ENCODE measurements at regions not wholly inside any gene's neighbourhood (a gene's known extent, or its start where the extent isn't known, plus 50 kb on each side); places are given as distances from the start of the nearest gene placed in this dataset.
A peak's percentile ranks its signal among the peaks of the same experiment; 100 is the strongest.
"Not testable (repeated sequence)": the region's sequence is repeated elsewhere in the genome, so short reads cannot be mapped to it uniquely, and the experiment has no call there.

DNA sequence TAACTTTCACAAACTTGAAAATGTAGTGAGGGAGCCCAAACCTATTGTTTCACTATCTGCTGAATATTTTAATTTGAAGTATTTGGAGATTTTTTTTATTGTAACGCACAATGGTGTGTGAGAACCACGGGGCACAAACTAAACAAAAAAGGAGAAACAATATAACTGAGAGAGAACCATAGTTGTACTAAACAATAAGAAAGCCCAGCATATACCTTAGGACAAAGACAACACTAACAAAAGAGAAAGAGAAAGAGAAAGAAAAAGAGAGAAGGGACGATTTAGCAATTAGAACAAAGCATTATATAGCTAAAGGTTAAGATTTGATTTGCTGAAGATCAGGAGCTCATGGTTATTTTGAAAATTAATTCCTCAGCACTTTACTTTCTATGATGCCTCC lies 906.0 kb upstream of the NXPH2 start:
- no peak for DNase-seq (ENCODE audit: low spot score)

DNA sequence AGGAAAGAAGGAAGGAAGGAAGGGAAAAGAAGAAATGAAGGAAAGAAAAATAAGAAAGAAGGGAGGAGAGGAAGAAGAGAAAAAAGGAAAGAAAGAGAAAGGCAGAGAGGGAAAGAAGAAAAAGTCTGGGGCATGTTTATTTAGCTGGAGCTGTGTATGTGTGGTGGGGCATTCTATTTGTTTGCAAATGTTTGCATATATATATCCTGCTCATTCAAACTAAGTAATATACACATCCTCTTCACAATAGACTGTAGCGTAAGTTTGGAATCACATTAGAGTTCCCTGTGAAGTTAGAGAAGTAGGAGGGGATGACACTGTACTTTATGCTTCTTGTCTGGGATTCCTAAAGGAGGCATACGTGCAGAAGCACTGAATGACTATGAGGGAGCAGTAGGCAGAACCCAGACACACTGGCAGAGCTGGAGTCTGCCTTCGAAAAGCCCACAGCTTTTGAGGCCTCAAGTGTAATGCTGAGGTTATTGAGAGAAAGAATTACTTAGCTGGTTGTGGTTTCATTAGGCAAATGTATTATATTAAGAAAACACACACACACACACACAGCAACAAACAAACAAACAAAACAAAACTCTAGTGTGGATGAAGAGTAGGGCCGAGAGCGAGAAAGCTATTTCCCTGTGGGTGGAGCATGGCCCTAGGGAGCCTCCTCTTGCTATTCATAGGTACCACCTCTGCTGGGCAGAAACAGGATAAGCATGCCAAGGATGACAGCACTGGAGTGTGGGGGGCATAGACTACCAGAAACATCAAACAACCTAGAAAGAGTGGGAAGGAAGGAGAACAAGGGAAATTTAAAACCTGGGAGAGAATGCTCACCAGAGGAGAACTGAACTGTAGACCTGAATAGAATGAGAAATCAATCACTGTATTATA lies 905.1 kb upstream of the NXPH2 start:
- no peak for DNase-seq (ENCODE audit: low spot score)

DNA sequence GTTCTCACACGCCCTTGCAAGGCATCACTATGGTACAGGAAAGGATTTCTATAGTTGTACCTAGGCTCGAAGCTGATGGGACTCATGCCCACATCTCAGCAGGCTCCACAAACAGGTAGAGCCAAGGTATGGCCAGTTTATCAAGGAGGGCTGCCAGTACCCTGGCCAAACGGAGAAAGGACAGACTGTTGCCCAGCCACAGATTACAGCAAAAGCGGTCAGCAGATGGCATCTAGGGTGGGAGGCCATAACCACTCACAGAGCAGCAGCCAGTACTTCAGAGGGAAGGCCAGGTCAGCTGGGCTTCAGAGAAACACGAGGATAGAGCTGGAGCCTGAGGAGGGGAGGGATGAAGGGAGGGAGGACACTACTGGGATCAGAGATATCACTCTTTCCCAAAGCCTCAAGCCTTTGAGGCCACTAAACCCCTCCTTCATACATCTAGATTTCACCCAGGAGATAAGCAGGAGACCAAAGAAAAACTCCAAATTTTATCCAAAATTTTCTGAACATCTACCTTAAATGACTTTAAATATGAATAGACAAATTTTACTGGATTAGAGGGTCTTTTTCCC lies 904.2 kb upstream of the NXPH2 start:
- DNase-seq (ENCODE audit: low spot score) = peak; percentile 15

DNA sequence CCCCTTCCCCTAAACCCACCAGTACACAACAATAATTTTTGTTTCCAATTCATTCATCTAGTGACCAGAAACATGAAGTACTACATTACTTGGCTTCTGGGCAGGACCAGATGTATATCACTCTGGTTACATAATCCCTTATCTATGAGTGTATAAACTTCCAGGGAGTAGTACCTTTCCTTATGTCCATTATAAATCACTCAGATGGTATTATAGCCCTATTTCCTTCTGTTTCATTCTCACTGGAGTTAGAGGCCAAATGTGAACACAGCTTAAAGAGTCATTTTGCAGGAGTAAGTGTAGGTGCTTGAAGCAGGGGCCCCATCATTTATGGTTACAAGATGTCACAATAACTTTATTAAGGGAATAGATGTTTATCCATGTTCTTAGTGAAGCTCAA lies 894.4 kb upstream of the NXPH2 start:
- DNase-seq (ENCODE audit: low spot score) = no peak

DNA sequence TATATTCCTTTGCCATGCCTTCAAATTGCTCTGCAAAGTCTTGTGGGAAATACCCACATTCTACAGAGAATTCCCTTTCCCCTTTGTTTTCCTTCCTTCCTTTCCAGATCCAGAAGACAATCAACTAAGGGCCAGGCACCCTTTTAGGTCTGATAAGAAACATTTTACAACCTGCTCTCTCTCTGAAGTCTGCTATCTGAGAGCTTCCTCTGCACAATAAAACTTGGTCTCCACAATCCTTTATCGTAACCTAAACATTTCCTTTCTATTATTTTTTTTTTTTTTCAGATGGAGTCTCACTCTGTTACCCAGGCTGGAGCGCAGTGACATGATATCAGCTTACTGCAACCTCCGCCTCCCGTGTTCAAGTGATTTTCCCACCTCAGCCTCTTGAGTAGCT lies 893.3 kb upstream of the NXPH2 start:
- DNase-seq (ENCODE audit: low spot score) = not testable (repeated sequence)

DNA sequence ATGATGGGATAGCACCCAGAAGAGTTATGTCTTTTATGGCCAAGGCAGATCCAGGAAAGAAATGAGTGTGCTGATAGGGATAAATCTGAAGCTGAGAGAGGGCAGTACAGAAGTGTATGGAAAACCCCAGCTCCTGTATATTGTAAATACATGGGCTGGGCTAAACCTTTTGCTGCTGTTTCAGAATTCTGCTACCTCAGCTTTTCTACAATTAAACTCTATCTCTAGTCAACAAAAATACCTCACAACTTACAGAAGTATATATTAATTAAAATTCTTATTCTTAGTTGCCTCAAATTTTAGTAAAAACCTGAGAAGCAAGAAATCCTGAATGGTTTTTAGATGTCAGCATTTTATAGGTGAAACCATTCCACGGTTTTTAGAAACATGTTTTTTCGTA lies 889.5 kb upstream of the NXPH2 start:
- DNase-seq (ENCODE audit: low spot score) = no peak

DNA sequence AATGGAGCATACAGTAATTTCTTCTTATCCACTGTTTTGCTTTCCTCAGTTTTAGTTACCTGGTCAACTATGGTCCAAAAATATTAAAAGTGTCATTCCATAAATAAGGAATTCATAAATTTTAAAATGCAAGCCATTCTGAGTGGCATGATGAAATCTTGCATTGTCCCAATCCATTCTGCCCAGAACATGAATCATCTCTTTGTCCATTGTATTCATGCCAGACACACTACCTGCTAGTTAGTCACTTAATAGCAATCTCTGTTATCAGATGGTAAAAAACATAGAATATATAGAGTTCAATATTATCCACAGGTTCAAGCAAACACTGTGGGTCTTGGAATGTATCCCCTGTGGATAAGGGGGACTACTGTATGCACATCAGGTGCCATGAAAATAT lies 872.2 kb upstream of the NXPH2 start:
- DNase-seq (ENCODE audit: low spot score) = no peak

DNA sequence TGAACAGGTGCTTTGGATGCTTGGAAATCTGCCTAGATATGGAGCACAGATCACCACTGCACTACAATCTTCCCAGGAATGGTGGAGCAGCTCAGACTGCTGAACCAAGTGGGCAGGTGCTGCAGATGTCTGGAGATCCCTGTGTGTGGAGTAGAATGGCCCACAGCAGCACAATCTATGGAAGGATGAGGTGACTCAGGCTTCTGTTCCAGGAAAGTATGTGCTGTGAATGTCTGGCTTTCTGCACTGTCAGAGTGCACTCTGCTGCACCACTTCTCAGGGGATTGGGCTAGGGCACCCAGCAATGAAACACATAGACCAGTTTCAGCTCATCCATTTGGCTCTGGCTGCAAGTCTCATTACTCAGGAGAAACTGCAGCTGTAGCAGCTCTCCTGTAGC lies 865.4 kb upstream of the NXPH2 start:
- DNase-seq (ENCODE audit: low spot score) = no peak

DNA sequence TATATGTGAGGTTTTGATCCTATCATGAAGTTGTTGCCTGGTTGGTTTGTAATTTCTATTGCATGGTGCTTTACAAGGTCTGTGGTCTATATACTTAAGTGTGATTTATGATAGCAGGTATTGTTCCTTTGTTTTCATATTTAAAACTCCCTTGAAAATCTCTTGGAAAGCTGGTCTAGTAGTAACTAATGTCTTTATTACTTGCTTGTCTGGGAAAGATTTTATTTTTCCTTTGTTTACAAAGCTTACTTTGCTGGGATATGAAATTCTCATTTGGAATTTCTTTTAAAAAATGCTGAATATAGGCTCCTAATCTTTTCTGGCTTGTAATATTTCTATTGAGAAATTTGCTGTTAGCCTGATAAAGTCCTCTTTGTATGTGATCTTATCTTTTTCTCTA lies 862.9 kb upstream of the NXPH2 start:
- DNase-seq (ENCODE audit: low spot score) = no peak

DNA sequence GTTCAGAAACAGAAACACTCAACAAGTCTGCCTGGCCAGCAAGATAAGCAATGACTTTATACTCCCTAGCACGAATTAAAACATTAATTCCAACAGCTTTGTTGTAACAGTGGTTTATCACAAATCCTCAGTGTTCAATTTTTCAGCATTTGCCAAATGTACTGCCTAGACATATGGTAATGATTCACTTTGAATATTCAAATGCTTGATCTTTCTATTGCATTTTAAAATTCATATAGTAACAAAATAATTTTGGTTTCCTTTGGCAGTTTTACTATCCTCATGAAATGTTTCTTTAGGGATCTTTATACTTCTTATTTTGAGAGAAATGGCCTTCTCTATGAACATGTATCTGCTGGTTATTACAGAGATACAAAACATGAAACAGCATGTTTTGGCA lies 851.8 kb upstream of the NXPH2 start:
- DNase-seq (ENCODE audit: low spot score) = no peak

DNA sequence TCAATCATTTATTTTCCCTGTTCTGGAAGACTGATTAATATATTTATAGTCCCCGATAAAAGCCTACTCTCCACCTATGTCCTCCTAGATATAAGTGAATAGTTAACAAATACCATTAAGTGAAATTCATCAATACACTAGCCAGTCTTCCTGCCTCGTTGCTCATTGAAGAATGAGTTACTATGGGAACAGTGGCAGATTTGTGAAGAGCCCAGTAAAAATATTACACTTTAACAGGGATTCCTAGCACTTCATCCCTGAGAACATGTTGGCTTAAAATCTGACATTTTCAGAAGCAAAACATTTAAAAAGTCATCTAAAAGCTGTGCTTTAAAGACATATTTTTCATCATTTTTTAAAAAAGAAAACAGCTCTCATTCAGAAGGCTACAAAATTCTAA lies 848.7 kb upstream of the NXPH2 start:
- no peak for DNase-seq (ENCODE audit: low spot score)

DNA sequence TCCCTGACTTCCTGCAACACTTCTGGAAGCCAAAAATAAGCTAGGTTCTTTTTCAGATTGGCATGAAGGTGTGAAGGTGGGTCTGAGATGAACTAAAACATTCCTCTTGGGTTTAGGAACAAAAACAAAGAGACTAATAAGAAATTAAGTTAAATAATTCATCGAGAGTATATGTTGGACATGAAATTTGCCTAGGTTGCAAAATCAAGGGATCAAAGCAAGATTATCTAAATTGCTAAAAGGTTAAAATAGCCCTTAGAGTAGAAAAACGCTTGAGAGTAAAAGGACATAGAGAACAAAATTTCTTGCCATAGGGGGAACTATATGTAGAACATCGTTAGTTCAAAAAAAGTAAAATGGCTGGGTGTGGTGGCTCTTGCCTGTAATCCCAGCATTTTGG lies 845.9 kb upstream of the NXPH2 start:
- no peak for DNase-seq (ENCODE audit: low spot score)

DNA sequence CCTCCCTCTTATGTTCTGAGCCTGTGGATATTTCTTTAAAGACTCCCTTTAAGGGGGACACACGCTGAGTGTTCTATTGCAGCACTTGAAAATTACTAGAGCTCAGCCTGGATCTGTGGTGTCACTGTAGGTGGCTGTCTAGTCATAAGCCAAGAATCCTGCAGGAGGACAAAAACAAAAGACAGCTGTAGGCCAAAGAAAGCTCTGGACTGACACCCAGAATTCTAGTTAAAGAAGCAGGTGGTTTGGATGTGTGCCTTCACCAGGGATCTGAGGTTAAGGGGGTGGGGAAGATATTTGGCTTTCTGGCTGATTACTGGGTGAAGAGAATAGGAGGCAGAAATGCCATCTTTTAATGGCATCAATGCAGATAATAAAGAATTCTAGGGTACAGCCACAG lies 842.5 kb upstream of the NXPH2 start:
- no peak for DNase-seq (ENCODE audit: low spot score)

DNA sequence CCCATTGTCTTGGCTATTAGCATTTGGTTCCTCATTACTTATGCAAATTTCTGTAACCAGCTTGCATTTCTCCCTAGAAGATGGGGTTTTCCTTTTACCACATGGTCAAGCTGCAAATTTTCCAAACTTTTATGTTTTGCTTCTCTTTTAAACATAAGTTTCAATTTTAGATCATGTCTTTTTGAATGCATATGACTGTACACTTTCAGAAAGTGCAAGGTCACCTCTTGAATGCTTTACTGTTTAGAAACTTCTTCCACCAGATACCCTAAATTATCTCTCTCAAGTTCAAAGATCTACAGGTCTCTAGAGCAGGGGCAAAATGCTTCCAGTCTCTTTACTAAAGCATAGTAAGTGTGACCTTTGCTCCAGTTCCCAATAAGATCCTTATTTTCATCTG lies 837.6 kb upstream of the NXPH2 start:
- no peak for DNase-seq (ENCODE audit: low spot score)

DNA sequence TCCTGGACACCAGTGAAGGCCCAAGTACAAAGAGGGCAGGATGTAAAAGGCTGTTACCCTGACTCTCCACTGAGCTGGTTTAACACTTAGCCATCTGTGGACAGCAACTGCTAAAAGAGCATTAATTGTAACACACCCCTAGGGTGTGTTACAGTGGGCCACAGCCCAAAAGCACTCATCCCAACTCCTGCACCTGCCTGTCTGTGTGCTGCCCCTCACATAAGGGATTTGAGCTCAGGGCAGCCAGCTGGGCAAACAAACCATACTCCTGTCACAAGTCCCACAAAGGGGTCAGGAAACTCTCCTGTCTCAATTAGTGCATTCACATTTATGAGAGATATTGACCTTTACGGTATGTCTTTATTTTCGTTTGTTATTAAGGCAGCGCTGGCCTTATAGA lies 833.1 kb upstream of the NXPH2 start:
- DNase-seq (ENCODE audit: low spot score) = no peak

DNA sequence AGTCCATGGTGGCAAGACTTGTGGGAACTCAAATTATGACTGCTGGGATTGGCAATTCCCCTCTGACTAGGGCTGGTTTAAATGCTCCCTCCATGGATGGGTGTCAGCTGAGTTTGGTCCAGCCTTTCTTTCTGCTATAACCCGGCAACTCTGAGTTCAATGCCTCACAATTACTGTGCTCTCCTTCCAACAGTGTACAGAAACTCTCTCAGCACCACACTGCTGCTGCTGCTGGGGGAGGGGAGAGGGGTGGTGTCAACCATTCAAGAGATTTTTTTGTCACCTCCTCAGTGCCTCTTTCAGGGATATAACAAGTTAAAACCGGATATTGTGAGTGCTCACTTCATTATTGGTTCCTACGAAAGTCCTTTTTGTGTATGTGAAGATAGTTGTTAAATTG lies 830.3 kb upstream of the NXPH2 start:
- no peak for DNase-seq (ENCODE audit: low spot score)

DNA sequence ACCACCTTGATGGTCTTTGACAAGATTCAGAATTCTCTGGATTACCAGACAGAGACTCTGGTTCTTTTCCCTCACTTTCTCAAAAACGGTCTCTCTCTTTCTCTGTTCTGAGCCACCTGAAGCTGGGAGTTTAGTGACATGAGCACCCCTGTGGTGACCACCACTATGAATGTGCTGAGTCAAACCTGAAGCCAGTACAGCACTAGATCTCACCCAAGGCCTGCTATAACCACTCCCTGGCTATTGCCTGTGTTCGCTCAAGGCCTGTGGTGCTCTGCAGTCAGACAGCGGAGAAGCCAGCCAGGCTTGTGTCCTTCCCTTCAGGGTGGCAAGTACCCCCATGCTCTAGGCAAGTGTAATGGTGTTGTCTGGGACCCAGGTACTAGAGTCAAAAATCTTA lies 828.9 kb upstream of the NXPH2 start:
- no peak for DNase-seq (ENCODE audit: low spot score)

DNA sequence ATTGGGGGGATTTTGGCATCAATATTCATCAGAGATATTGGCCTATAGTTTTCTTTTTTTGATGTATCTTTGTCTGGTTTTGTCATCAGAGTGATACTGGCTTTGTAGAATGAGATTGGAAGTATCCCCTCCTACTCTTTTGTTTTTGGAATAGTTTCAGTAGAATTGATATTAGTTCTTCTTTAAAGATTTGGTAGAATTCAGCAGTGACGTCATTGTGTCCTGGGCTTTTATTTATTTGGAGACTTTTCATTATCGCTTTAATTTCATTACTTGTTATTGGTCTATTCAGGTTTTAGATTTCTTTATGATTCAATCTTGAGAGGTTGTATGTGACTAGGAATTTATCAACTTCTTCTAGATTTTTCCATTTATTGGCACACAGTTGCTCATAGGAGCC lies 825.5 kb upstream of the NXPH2 start:
- no peak for DNase-seq (ENCODE audit: low spot score)

DNA sequence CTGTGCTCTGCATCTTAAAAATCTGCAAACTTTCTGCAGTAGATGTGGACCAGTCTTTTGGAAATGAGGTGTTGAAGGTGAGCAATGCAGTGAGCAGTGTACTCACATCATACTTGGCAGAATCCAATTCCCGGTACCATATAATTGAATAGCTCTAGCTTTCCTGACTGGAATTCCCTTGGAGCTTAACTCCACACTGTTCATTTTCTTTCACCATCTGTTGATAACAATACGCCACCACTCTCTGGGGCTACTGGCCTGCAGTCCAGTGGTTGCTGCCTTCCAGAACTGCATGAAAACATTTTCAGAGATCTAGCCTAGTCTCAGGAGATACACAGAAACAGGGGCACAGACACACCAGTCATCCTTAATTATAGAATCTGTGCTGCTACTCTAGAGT lies 820.0 kb upstream of the NXPH2 start:
- no peak for DNase-seq (ENCODE audit: low spot score)

DNA sequence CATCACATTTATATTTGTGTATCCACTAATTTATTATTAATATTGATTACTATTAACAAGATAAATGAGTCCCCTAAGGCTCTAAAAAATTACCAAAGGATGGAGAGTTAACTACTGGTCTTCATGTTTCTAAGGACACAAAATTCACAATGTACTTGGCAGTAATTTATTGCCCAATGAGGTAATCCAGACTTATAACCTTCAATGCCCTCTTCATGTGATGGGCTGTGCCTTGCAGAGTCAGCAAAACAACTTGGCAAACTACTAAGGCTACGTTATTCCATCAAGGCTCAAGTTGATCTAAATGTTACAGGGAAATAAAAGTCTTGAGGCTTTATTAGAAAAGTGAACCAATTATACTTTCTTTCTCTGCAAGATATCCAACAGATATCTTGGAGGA lies 804.9 kb upstream of the NXPH2 start:
- no peak for DNase-seq (ENCODE audit: low spot score)

DNA sequence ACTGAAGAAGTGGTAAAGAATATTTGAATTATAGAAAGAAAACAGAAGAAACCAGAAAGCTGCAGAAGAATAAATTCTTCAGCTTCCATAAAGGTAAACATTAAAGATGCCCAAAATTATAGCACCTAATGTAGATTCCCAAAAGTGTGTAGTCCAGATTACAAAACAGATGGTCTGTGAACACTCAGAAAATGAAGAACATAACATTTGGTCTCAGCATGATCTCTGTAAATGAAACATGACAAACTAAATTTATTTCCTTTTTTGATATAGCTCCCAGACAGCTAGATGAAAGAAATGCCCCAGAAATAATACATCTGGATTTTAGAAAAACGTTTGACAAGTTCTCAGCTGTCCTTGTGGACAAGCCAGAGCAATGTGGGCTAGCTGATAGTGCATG lies 794.2 kb upstream of the NXPH2 start:
- no peak for DNase-seq (ENCODE audit: low spot score)

DNA sequence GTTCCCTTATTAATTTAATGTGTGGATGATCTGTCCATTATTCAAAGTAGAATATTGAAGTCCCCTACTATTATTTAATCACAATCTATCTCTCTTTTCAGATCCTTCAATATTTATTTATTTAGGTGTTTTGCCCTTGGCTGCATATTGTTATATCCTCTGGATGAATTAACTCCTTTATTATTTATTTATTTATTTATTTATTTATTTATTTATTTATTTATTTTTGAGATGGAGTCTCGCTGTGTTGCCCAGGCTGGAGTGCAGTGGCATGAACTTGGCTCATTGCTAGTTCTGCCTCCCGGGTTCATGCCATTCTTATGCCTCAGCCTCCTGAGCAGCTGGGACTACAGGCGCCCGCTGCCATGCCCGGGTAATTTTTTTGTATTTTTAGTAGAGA lies 776.6 kb upstream of the NXPH2 start:
- no peak for DNase-seq (ENCODE audit: low spot score)

DNA sequence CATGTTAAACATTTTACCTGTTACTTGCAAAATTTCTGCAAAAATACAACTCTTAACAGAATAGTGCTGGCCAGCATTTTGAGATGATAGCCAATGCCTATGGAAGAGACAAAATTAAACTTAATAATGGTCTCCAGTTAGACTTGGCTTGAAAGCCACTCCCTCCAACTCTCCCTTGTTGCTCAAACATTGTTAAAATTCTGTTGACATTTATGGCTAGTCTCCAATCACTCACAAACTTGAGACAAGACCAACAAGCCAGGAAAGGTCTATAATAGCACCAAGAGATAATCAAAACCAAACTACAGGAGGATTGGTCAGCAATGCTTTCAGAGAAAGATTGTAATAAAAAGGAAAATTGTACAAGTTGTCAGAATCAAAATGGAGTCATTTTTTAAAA lies 770.7 kb upstream of the NXPH2 start:
- no peak for DNase-seq (ENCODE audit: low spot score)

DNA sequence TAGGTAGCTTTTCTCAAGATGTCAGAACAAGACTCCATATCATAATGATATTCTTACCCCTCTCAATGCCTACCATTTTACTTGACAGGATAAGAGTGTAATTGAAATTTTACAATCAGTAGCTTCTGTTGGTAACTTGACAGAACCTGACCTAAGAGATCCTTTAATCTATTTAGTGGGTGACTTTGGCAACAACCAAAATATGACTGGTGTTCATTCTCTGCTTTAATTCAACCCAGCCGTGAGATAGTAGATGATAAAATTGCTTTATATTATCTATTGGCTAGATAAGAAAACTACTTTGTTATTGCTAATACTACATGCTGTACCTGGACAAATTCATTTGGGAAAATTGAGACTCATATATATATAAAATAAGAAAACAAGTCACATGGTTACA lies 770.2 kb upstream of the NXPH2 start:
- no peak for DNase-seq (ENCODE audit: low spot score)

Measured in HuH-7 (cell line).